Parathyroid adenoma (tissue), 2 donors: ENCODE measurements at regions not wholly inside any gene's neighbourhood (a gene's known extent, or its start where the extent isn't known, plus 50 kb on each side); places are given as distances from the start of the nearest gene placed in this dataset.

ENCODE experiments used
- H2AFZ ChIP-seq: fragments of 300-600 bp; sonication (generic); one replicate; pipeline ENCODE4 v1.7.0; 2017; ENCODE audit warnings: antibody characterized with exemption, mild to moderate bottlenecking
- H3K27ac ChIP-seq: fragments of 300-600 bp; sonication (generic); one replicate; pipeline ENCODE4 v1.7.0; 2017
- H3K27me3 ChIP-seq: fragments of 300-600 bp; sonication (generic); one replicate; pipeline ENCODE4 v1.7.0; 2017; ENCODE audit warnings: low read length; ENCODE audit not compliant: control insufficient read depth, insufficient read depth
- H3K36me3 ChIP-seq: fragments of 300-600 bp; sonication (generic); one replicate; pipeline ENCODE4 v1.7.0; 2017; ENCODE audit warnings: low read length; ENCODE audit not compliant: control insufficient read depth, insufficient read depth
- H3K4me1 ChIP-seq: fragments of 300-600 bp; sonication (generic); one replicate; pipeline ENCODE4 v1.7.0; 2017; ENCODE audit warnings: control low read depth
- H3K4me2 ChIP-seq: fragments of 300-600 bp; sonication (generic); one replicate; pipeline ENCODE4 v1.7.0; 2017; ENCODE audit warnings: low read length
- H3K4me3 ChIP-seq: fragments of 300-600 bp; sonication (generic); one replicate; pipeline ENCODE4 v1.7.0; 2017; ENCODE audit warnings: low read depth, low read length
- H3K79me2 ChIP-seq: fragments of 300-600 bp; sonication (generic); one replicate; pipeline ENCODE4 v1.7.0; 2017; ENCODE audit warnings: control low read depth
- H3K9ac ChIP-seq: fragments of 300-600 bp; sonication (generic); one replicate; pipeline ENCODE4 v1.7.0; 2017; ENCODE audit warnings: mild to moderate bottlenecking
- H3K9me3 ChIP-seq: fragments of 300-600 bp; sonication (generic); one replicate; pipeline ENCODE4 v1.7.0; 2017; ENCODE audit warnings: low read length; ENCODE audit not compliant: control insufficient read depth
- CTCF ChIP-seq: fragments of 300-600 bp; sonication (generic); IDR thresholded peaks from one replicate; pipeline ENCODE4 v1.7.0; 2017; ENCODE audit warnings: antibody characterized with exemption, mild to moderate bottlenecking
- donor health status: primary hyperparathyroidism.

GRCh38 chr9:86893811-86894490 lies 53.4 kb downstream of the GAS1 start:
- H3K4me3 ChIP-seq = no peak overlapping the region
- H3K27me3 ChIP-seq = no peaks in the 10 kb centered on the region
- H3K36me3 ChIP-seq = no peaks in the 10 kb centered on the region
- no peak overlapping the region for H3K27ac ChIP-seq
- H3K79me2 ChIP-seq = no peaks in the 10 kb centered on the region
- no peak overlapping the region for H3K9ac ChIP-seq
- H2AFZ ChIP-seq = no peak overlapping the region
- no peaks in the 10 kb centered on the region for H3K9me3 ChIP-seq
- no peak for TF ChIP-seq CTCF
- H3K4me2 ChIP-seq = no peak overlapping the region
- H3K4me1 ChIP-seq = no peaks in the 10 kb centered on the region

- Histone ChIP-seq H3K4me3 (no peak overlapping the region), H3K27ac (no peak overlapping the region), H3K4me2 (no peak overlapping the region), H2AFZ (no peak overlapping the region), H3K9ac (no peak overlapping the region), H3K36me3 (no peaks in the 10 kb centered on the region), H3K9me3 (no peaks in the 10 kb centered on the region), H3K4me1 (no peaks in the 10 kb centered on the region), H3K27me3 (no peaks in the 10 kb centered on the region), H3K79me2 (no peaks in the 10 kb centered on the region)
- no peak for TF ChIP-seq CTCF
Observed at GRCh38 chr9:86892576-86892975, 54.7 kb downstream of the GAS1 start.

- no peak for TF ChIP-seq CTCF
- H3K36me3 ChIP-seq = no peaks in the 10 kb centered on the region
Observed at GRCh38 chr9:86891886-86892437, 55.3 kb downstream of the GAS1 start.

GRCh38 chr9:86891091-86891490 lies 56.2 kb downstream of the GAS1 start:
- no peak overlapping the region for H3K4me2 ChIP-seq
- H3K9ac ChIP-seq = no peak overlapping the region
- no peaks in the 10 kb centered on the region for H3K27me3 ChIP-seq
- H3K9me3 ChIP-seq = no peaks in the 10 kb centered on the region
- H3K4me3 ChIP-seq = no peak overlapping the region
- TF ChIP-seq CTCF = no peak
- H2AFZ ChIP-seq = no peak overlapping the region
- no peaks in the 10 kb centered on the region for H3K36me3 ChIP-seq
- no peaks in the 10 kb centered on the region for H3K4me1 ChIP-seq
- no peak overlapping the region for H3K27ac ChIP-seq
- H3K79me2 ChIP-seq = no peaks in the 10 kb centered on the region

More at GRCh38 chr9:86891886-86892437, 55.3 kb downstream of the GAS1 start:
- H3K9ac ChIP-seq = no peak overlapping the region
- no peak overlapping the region for H3K4me3 ChIP-seq
- H2AFZ ChIP-seq = no peak overlapping the region
- no peaks in the 10 kb centered on the region for H3K4me1 ChIP-seq
- H3K4me2 ChIP-seq = no peak overlapping the region
- H3K9me3 ChIP-seq = no peaks in the 10 kb centered on the region
- H3K27me3 ChIP-seq = no peaks in the 10 kb centered on the region
- H3K79me2 ChIP-seq = no peaks in the 10 kb centered on the region
- H3K27ac ChIP-seq = no peak overlapping the region

- Histone ChIP-seq H3K36me3 (no peaks in the 10 kb centered on the region), H3K4me1 (no peaks in the 10 kb centered on the region), H3K4me2 (no peak overlapping the region), H3K27me3 (no peaks in the 10 kb centered on the region), H3K4me3 (no peak overlapping the region), H3K9me3 (no peaks in the 10 kb centered on the region), H2AFZ (no peak overlapping the region), H3K27ac (no peak overlapping the region), H3K9ac (no peak overlapping the region), H3K79me2 (no peaks in the 10 kb centered on the region)
- no peak for TF ChIP-seq CTCF
Observed at GRCh38 chr9:86885232-86885631, 62.1 kb downstream of the GAS1 start.
